Tibial nerve (tissue), 4 donors: ENCODE measurements at regions not wholly inside any gene's neighbourhood (a gene's known extent, or its start where the extent isn't known, plus 50 kb on each side); places are given as distances from the start of the nearest gene placed in this dataset.

Experiments
- CTCF ChIP-seq, 5 experiments: fragments of 200-600 bp in 3 of 5; fragments of 450-650 bp in 2 of 5; sonication (generic) in 3 of 5; IDR thresholded peaks; one replicate each; pipeline ENCODE4 v1.5.1; 2016 to 2019; ENCODE audit warnings: antibody characterized with exemption in 5 of 5, mild to moderate bottlenecking in 3 of 5, moderate library complexity in 2 of 5
- EP300 ChIP-seq, 2 donors: sonication (generic); formaldehyde crosslinking; IDR thresholded peaks; one replicate each; pipeline ENCODE4 v1.6.1; 2017; ENCODE audit warnings: antibody characterized with exemption in 2 of 2, mild to moderate bottlenecking in 1 of 2
- POLR2A ChIP-seq, 2 donors: fragments of 450-650 bp; IDR thresholded peaks; one replicate each; pipeline ENCODE4 v1.6.1; 2017; ENCODE audit warnings: antibody characterized with exemption in 2 of 2, mild to moderate bottlenecking in 2 of 2, moderate library complexity in 2 of 2

GRCh38 chr15:62653122-62653521, 389.4 kb upstream of the TPM1 start:
- TF ChIP-seq CTCF (IDR thresholded peaks at IDR 0.05): no peak
- TF ChIP-seq POLR2A (IDR thresholded peaks at IDR 0.05): no peak
- peak in 1 of 2 donors; percentile 54 for TF ChIP-seq EP300 (IDR thresholded peaks at IDR 0.05)
